ENCODE measurements at regions not wholly inside any gene's neighbourhood (a gene's known extent, or its start where the extent isn't known, plus 50 kb on each side); places are given as distances from the start of the nearest gene placed in this dataset.

GRCh38 chr2:5978131-5978751 is 286.1 kb downstream of the SOX11 start:
- FAIRE-seq (no peak), ATAC-seq (no peak)
- POLR2A ChIA-PET, result no interaction called here
- TF ChIP-seq SRSF1 (optimal IDR thresholded peaks at IDR 0.05; ENCODE audit: low read depth, low read length) (no peak), ZNF142 (CRISPR knock-in tag; IDR thresholded peaks at IDR 0.05) (no peak), JUN (CRISPR knock-in tag; IDR thresholded peaks at IDR 0.05) (no peak), ZNF879 (CRISPR knock-in tag; IDR thresholded peaks at IDR 0.05) (no peak), CREB1 (IDR thresholded peaks at IDR 0.05) (no peak), CREB1 (CRISPR knock-in tag; IDR thresholded peaks at IDR 0.05) (no peak), HOXA9 (CRISPR knock-in tag; IDR thresholded peaks at IDR 0.05; ENCODE audit: borderline replicate concordance) (no peak), NCOA5 (CRISPR knock-in tag; IDR thresholded peaks at IDR 0.05) (no peak), ZNF251 (CRISPR knock-in tag; IDR thresholded peaks at IDR 0.05) (no peak), ZNF740 (CRISPR knock-in tag; IDR thresholded peaks at IDR 0.05) (no peak), ZNF660 (CRISPR knock-in tag; IDR thresholded peaks at IDR 0.05; ENCODE audit: borderline replicate concordance, low read depth) (no peak), ZNF362 (CRISPR knock-in tag; IDR thresholded peaks at IDR 0.05; ENCODE audit: borderline replicate concordance) (no peak)
- TF ChIP-seq, protein P1, sequence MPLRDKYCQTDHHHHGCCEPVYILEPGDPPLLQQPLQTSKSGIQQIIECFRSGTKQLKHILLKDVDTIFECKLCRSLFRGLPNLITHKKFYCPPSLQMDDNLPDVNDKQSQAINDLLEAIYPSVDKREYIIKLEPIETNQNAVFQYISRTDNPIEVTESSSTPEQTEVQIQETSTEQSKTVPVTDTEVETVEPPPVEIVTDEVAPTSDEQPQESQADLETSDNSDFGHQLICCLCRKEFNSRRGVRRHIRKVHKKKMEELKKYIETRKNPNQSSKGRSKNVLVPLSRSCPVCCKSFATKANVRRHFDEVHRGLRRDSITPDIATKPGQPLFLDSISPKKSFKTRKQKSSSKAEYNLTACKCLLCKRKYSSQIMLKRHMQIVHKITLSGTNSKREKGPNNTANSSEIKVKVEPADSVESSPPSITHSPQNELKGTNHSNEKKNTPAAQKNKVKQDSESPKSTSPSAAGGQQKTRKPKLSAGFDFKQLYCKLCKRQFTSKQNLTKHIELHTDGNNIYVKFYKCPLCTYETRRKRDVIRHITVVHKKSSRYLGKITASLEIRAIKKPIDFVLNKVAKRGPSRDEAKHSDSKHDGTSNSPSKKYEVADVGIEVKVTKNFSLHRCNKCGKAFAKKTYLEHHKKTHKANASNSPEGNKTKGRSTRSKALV (CRISPR knock-in tag; IDR thresholded peaks at IDR 0.05), result no peak
- TF ChIP-seq, protein P2, sequence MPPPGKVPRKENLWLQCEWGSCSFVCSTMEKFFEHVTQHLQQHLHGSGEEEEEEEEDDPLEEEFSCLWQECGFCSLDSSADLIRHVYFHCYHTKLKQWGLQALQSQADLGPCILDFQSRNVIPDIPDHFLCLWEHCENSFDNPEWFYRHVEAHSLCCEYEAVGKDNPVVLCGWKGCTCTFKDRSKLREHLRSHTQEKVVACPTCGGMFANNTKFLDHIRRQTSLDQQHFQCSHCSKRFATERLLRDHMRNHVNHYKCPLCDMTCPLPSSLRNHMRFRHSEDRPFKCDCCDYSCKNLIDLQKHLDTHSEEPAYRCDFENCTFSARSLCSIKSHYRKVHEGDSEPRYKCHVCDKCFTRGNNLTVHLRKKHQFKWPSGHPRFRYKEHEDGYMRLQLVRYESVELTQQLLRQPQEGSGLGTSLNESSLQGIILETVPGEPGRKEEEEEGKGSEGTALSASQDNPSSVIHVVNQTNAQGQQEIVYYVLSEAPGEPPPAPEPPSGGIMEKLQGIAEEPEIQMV (CRISPR knock-in tag; IDR thresholded peaks at IDR 0.05; ENCODE audit: low read depth), result no peak

More at GRCh38 chr2:5978131-5978751, 286.1 kb downstream of the SOX11 start:
- H4K20me1 ChIP-seq (ENCODE audit: insufficient read depth, low read length), result no peaks in the 10 kb centered on the region
- H3K9ac ChIP-seq (ENCODE audit: insufficient read depth, low read depth, low read length), result no peak overlapping the region
- CTCF ChIA-PET (ENCODE audit: low intra/inter-chr PET ratio, low total read pairs), result no interaction called here
- H2AFZ ChIP-seq (ENCODE audit: low read length), result no peak overlapping the region
- in situ Hi-C loops (cut with HindIII; ENCODE audit: extremely low pct_ligation_motif_present, low pct_unique_long_range_greater_than_20kb), result no loop called here
- H3K27ac ChIP-seq (ENCODE audit: extremely low read length, insufficient read depth, low read length), result no peak overlapping the region
- peaks cover 1 to 9% of the 10 kb centered on the region in 2 experiments; a peak in 1 of 5 replicates for H3K27me3 ChIP-seq (ENCODE audit: control insufficient read depth in 1 of 2, insufficient read depth in 2 of 2, low read length in 2 of 2)
- intact Hi-C loops (cut with micrococcal nuclease; ENCODE audit: unreplicated experiment), result no loop called here
- BruUV-seq (replicated peaks), result no TSS peak
- H3K4me3 ChIP-seq (replicated peaks in 1 of 3; ENCODE audit: insufficient read depth in 1 of 3, low read depth in 2 of 3, low read length in 3 of 3), result no peak overlapping the region
- H3K4me1 ChIP-seq (ENCODE audit: insufficient read depth, low read length), result no peaks in the 10 kb centered on the region
- WGBS (ENCODE audit: low lambda C conversion rate), result 4% methylated on average over 4 of the region's 4 CpGs
- no peaks in the 10 kb centered on the region for H3K79me2 ChIP-seq (ENCODE audit: insufficient read depth, low read length)
- H3K9me3 ChIP-seq (ENCODE audit: low read length), result 0 out of 2 replicates have a peak, but pooled peaks cover 6% of the 10 kb centered on the region
- H3K4me2 ChIP-seq (ENCODE audit: low read depth, low read length), result no peak overlapping the region
- no peaks in the 10 kb centered on the region for H3K36me3 ChIP-seq (replicated peaks in 1 of 2; ENCODE audit: control insufficient read depth in 1 of 2, insufficient read depth in 2 of 2, low read length in 2 of 2)
- DNase-seq (ENCODE audit: low spot score), result no peak

Measured in HepG2 (cell line).